GM18868 (cell line): ENCODE measurements at regions not wholly inside any gene's neighbourhood (a gene's known extent, or its start where the extent isn't known, plus 50 kb on each side); places are given as distances from the start of the nearest gene placed in this dataset.

ENCODE experiments used
- ATAC-seq: cut with Tn5 transposase; IDR thresholded peaks from one replicate; pipeline ENCODE4 v1.9.1; 2021; ENCODE audit warnings: mild to moderate bottlenecking, moderate library complexity; ENCODE audit not compliant: unreplicated experiment

- ATAC-seq, result no peak
Observed at GRCh38 chr22:48031589-48031988, 1269.1 kb downstream of the TBC1D22A start.

- no peak for ATAC-seq
Observed at GRCh38 chr22:48025096-48025495, 1262.6 kb downstream of the TBC1D22A start.

- ATAC-seq, result no peak
Observed at GRCh38 chr22:48021991-48022401, 1259.5 kb downstream of the TBC1D22A start.

GRCh38 chr22:48018346-48018745 lies 1255.9 kb downstream of the TBC1D22A start:
- no peak for ATAC-seq

GRCh38 chr22:48015701-48016100 lies 1253.3 kb downstream of the TBC1D22A start:
- ATAC-seq, result no peak

GRCh38 chr22:48004936-48005335 lies 1242.5 kb downstream of the TBC1D22A start:
- no peak for ATAC-seq

GRCh38 chr22:48004038-48004437 lies 1241.6 kb downstream of the TBC1D22A start:
- ATAC-seq, result no peak

- ATAC-seq, result no peak
Observed at GRCh38 chr22:48001101-48001500, 1238.7 kb downstream of the TBC1D22A start.

- no peak for ATAC-seq
Observed at GRCh38 chr22:47997612-47998011, 1235.2 kb downstream of the TBC1D22A start.

- no peak for ATAC-seq
Observed at GRCh38 chr22:47997052-47997590, 1234.7 kb downstream of the TBC1D22A start.

GRCh38 chr22:47996446-47996857 lies 1234.0 kb downstream of the TBC1D22A start:
- ATAC-seq, result no peak

- no peak for ATAC-seq
Observed at GRCh38 chr22:47995718-47996117, 1233.3 kb downstream of the TBC1D22A start.

GRCh38 chr22:47995264-47995627 lies 1232.8 kb downstream of the TBC1D22A start:
- no peak for ATAC-seq

- no peak for ATAC-seq
Observed at GRCh38 chr22:47994601-47995263, 1232.3 kb downstream of the TBC1D22A start.

- ATAC-seq, result no peak
Observed at GRCh38 chr22:47994045-47994444, 1231.6 kb downstream of the TBC1D22A start.

GRCh38 chr22:47990481-47990880 lies 1228.0 kb downstream of the TBC1D22A start:
- no peak for ATAC-seq

GRCh38 chr22:47987885-47988515 lies 1225.5 kb downstream of the TBC1D22A start:
- ATAC-seq, result no peak

GRCh38 chr22:47976219-47976618 lies 1213.8 kb downstream of the TBC1D22A start:
- ATAC-seq, result no peak

GRCh38 chr22:47967831-47968230 lies 1205.4 kb downstream of the TBC1D22A start:
- no peak for ATAC-seq

GRCh38 chr22:47966316-47966715 lies 1203.9 kb downstream of the TBC1D22A start:
- no peak for ATAC-seq

GRCh38 chr22:47965896-47966295 lies 1203.4 kb downstream of the TBC1D22A start:
- no peak for ATAC-seq

- no peak for ATAC-seq
Observed at GRCh38 chr22:47965066-47965465, 1202.6 kb downstream of the TBC1D22A start.
